K562 (cell line): ENCODE measurements at regions not wholly inside any gene's neighbourhood (a gene's known extent, or its start where the extent isn't known, plus 50 kb on each side); places are given as distances from the start of the nearest gene placed in this dataset.

Source experiments
- ATAC-seq: fragments of 200-7000 bp; cut with Tn5 transposase; 3 replicates; pipeline ENCODE4 v1.9.1; 2020; ENCODE audit warnings: moderate library complexity
- BruUV-seq: library from RNA; stranded (reverse); fragments of 400-500 nt; replicated peaks from 2 replicates; lab custom pipeline; 2021; lab: Mats Ljungman, UMichigan
- CTCF ChIA-PET: fragments of 300-600 bp; formaldehyde crosslinking; extraction: SDS; loops from one replicate; lab custom pipeline; 2021; ENCODE audit warnings: low intra/inter-chr PET ratio; lab: Yijun Ruan, JAX
- POLR2A ChIA-PET: fragments of 300-600, 350-650 bp; sonication (Branson Sonifier 250); formaldehyde crosslinking; extraction: SDS; loops from one replicate; lab custom pipeline; 2021; ENCODE audit warnings: antibody characterized with exemption, inconsistent platforms; lab: Yijun Ruan, JAX
- DNase-seq, 4 experiments: peaks; one replicate each; pipeline versions ENCODE4 v3.0.0 to v3.0.0-alpha.2; 2011 to 2018; ENCODE audit warnings: low spot score in 3 of 4, mixed read lengths in 3 of 4; ENCODE audit errors: extremely low read depth in 1 of 4
- FAIRE-seq: peaks from 2 replicates; lab custom pipeline; 2011; peaks lifted over from hg19 to GRCh38; lab: Jason Lieb, UNC
- H2AFZ ChIP-seq: 2 replicates; pipeline ENCODE4 v1.6.0; 2011; ENCODE audit warnings: low read depth, low read length, control low read depth, inconsistent platforms
- H3K27ac ChIP-seq: fragments of 200-600 bp; 3 replicates; pipeline ENCODE4 v1.8.0; 2011; ENCODE audit warnings: low read depth, mild to moderate bottlenecking, control low read depth, inconsistent platforms, low read length, moderate library complexity, mixed read lengths; ENCODE audit errors: extremely low read depth
- H3K27me3 ChIP-seq, 2 experiments: fragments of 300-600 bp in 1 of 2; 2 replicates in 1 of 2; 3 replicates in 1 of 2; pipeline versions ENCODE4 v1.6.0 to v1.8.0; 2011; ENCODE audit warnings: inconsistent platforms in 2 of 2, low read length in 2 of 2, mild to moderate bottlenecking in 1 of 2, mixed read lengths in 1 of 2, moderate library complexity in 1 of 2; ENCODE audit not compliant: control insufficient read depth in 2 of 2, insufficient read depth in 2 of 2
- H3K36me3 ChIP-seq: fragments of 300-600 bp; 3 replicates; pipeline ENCODE4 v1.8.0; 2011; ENCODE audit warnings: mild to moderate bottlenecking, low read length, inconsistent platforms; ENCODE audit not compliant: control insufficient read depth, insufficient read depth
- H3K4me1 ChIP-seq, 2 experiments: fragments of 200-600 bp in 1 of 2; replicated peaks in 1 of 2; 2 replicates in 1 of 2; 3 replicates in 1 of 2; pipeline versions ENCODE4 v1.5.1 to v1.8.0; 2011; ENCODE audit warnings: inconsistent platforms in 2 of 2, low read length in 2 of 2, mild to moderate bottlenecking in 1 of 2, mixed read lengths in 1 of 2, moderate library complexity in 1 of 2; ENCODE audit not compliant: control insufficient read depth in 2 of 2, insufficient read depth in 2 of 2
- H3K4me2 ChIP-seq: 2 replicates; pipeline ENCODE4 v1.6.1; 2011; ENCODE audit warnings: low read length, control low read depth, inconsistent platforms, mixed read lengths; ENCODE audit not compliant: insufficient read depth
- H3K4me3 ChIP-seq: fragments of 200-600 bp; sonication (generic), shearing (Covaris generic); 2 replicates; pipeline ENCODE4 v1.5.1; 2016; ENCODE audit warnings: control low read depth, inconsistent platforms
- H3K79me2 ChIP-seq: fragments of 200-600 bp; 3 replicates; pipeline ENCODE4 v1.8.0; 2011; ENCODE audit warnings: low read length, inconsistent platforms; ENCODE audit not compliant: control insufficient read depth, insufficient read depth
- H3K9ac ChIP-seq, 2 experiments: 2 replicates each; pipeline versions ENCODE4 v1.6.0 to v1.6.1; 2011; ENCODE audit warnings: low read depth in 2 of 2, low read length in 2 of 2, control low read depth in 1 of 2, inconsistent platforms in 1 of 2, mild to moderate bottlenecking in 1 of 2, mixed read lengths in 1 of 2; ENCODE audit not compliant: insufficient read depth in 1 of 2
- H3K9me1 ChIP-seq: one replicate; pipeline ENCODE4 v1.6.0; 2011; ENCODE audit warnings: inconsistent platforms, mild to moderate bottlenecking, low read length, moderate library complexity; ENCODE audit not compliant: control insufficient read depth, insufficient read depth
- H3K9me3 ChIP-seq: replicated peaks from 2 replicates; pipeline ENCODE4 v1.5.1; 2011; ENCODE audit warnings: low read depth, low read length, inconsistent platforms; ENCODE audit not compliant: control insufficient read depth, insufficient read depth
- H4K20me1 ChIP-seq: replicated peaks from 2 replicates; pipeline ENCODE4 v1.6.1; 2011; ENCODE audit warnings: low read length, inconsistent platforms, mixed read lengths; ENCODE audit not compliant: control insufficient read depth, insufficient read depth
- FOXA3 ChIP-seq, 2 experiments: fragments of 450-650 bp in 1 of 2; sonication (generic) in 1 of 2; formaldehyde crosslinking; IDR thresholded peaks in 1 of 2; conservative IDR thresholded peaks in 1 of 2; 2 replicates each; pipeline versions ENCODE4 v1.4.0 to v1.8.0; 2020 to 2022; ENCODE audit warnings: mild to moderate bottlenecking in 2 of 2, missing genetic modification reagents in 1 of 2
- HMBOX1 ChIP-seq: sonication (generic); IDR thresholded peaks from 2 replicates; pipeline ENCODE4 v1.6.1; 2016
- HNRNPH1 ChIP-seq: fragments of 200-400 bp; formaldehyde crosslinking; optimal IDR thresholded peaks from 2 replicates; pipeline ENCODE3; 2017; ENCODE audit warnings: low read depth, mild to moderate bottlenecking, low read length, moderate library complexity
- ID3 ChIP-seq, 2 experiments: fragments of 250-450 bp in 1 of 2; fragments of 450-650 bp in 1 of 2; sonication (Bioruptor Pico) in 1 of 2; IDR thresholded peaks; 2 replicates each; pipeline versions ENCODE4 v1.6.1 to v1.8.0; 2016 to 2021; ENCODE audit warnings: mild to moderate bottlenecking in 2 of 2, moderate library complexity in 2 of 2, missing compliant biosample characterization in 1 of 2, missing genetic modification characterization in 1 of 2
- PHTF2 ChIP-seq: fragments of 250-450 bp; sonication (Bioruptor Pico); IDR thresholded peaks from 2 replicates; pipeline ENCODE4 v1.5.0; 2021; ENCODE audit warnings: mild to moderate bottlenecking
- SMARCE1 ChIP-seq: fragments of 450-650 bp; IDR thresholded peaks from 2 replicates; pipeline ENCODE4 v1.7.1; 2016; ENCODE audit warnings: mild to moderate bottlenecking
- THAP12 ChIP-seq: fragments of 250-450 bp; sonication (Bioruptor Pico); IDR thresholded peaks from 2 replicates; pipeline ENCODE4 v1.9.0; 2021; ENCODE audit warnings: mild to moderate bottlenecking, inconsistent platforms
- TOE1 ChIP-seq, 2 experiments: fragments of 450-650 bp in 1 of 2; sonication (generic) in 1 of 2; formaldehyde crosslinking in 1 of 2; IDR thresholded peaks; 2 replicates each; pipeline versions ENCODE4 v1.7.1 to v1.8.0; 2016 to 2022; ENCODE audit warnings: borderline replicate concordance in 2 of 2, mild to moderate bottlenecking in 2 of 2, antibody characterized with exemption in 1 of 2, inconsistent platforms in 1 of 2, low read depth in 1 of 2, missing genetic modification reagents in 1 of 2, moderate library complexity in 1 of 2
- ZBTB2 ChIP-seq: fragments of 450-650 bp; IDR thresholded peaks from 2 replicates; pipeline ENCODE4 v1.6.1; 2016; ENCODE audit warnings: antibody characterized with exemption
- ZNF3 ChIP-seq: fragments of 250-450 bp; sonication (Bioruptor Pico); IDR thresholded peaks from 2 replicates; pipeline ENCODE4 v1.5.0; 2021; ENCODE audit warnings: mild to moderate bottlenecking, moderate library complexity
- ZNF592 ChIP-seq: fragments of 450-650 bp; IDR thresholded peaks from 2 replicates; pipeline ENCODE4 v1.6.1; 2017; ENCODE audit warnings: antibody characterized with exemption, mild to moderate bottlenecking
- WGBS: fragments of 100-300 bp; shearing (Covaris generic); methylation state at CpG from one replicate; pipeline ENCODE4 v1.1.6; 2016; ENCODE audit warnings: low coverage, mixed read lengths; ENCODE audit not compliant: insufficient coverage; ENCODE audit errors: missing lambda C conversion rate; 5-methylcytosine and 5-hydroxymethylcytosine counted together
- in situ Hi-C: fragments of 300-500 bp; cut with MboI; formaldehyde crosslinking; loops from 4 replicates; pipeline ENCODE4 v1.15.0; 2018; ENCODE audit warnings: inconsistent platforms, mixed read lengths
- intact Hi-C: fragments of 100-400 bp; cut with micrococcal nuclease; formaldehyde crosslinking; loops from 2 replicates; pipeline ENCODE4 v1.14.2; 2022

- H3K4me3 ChIP-seq: no peak overlapping the region
- H3K36me3 ChIP-seq: no peaks in the 10 kb centered on the region
- H3K79me2 ChIP-seq: no peaks in the 10 kb centered on the region
- no peak overlapping the region for H3K27ac ChIP-seq
- in situ Hi-C loops (no loop called here), intact Hi-C loops (no loop called here)
- no peaks in the 10 kb centered on the region for H3K9me3 ChIP-seq
- no peak for DNase-seq
- H3K4me2 ChIP-seq: no peak overlapping the region
- H3K9ac ChIP-seq: no peak overlapping the region
- H3K4me1 ChIP-seq: no peaks in the 10 kb centered on the region
- no TSS peak for BruUV-seq
- H3K9me1 ChIP-seq: no peaks in the 10 kb centered on the region
- no peaks in the 10 kb centered on the region for H4K20me1 ChIP-seq
- H2AFZ ChIP-seq: no peak overlapping the region
- no peak for FAIRE-seq
- 0% methylated on average over 2 of the region's 2 CpGs for WGBS
- CTCF ChIA-PET: no interaction called here
- no peak for ATAC-seq
- no peaks in the 10 kb centered on the region for H3K27me3 ChIP-seq
- POLR2A ChIA-PET: no interaction called here
- TF ChIP-seq TOE1 (IDR thresholded peaks at IDR 0.05; ENCODE audit: borderline replicate concordance) (no peak), TOE1 (CRISPR knock-in tag; IDR thresholded peaks at IDR 0.05; ENCODE audit: borderline replicate concordance, low read depth) (no peak), ZNF3 (CRISPR knock-in tag) (no peak), ZNF592 (no peak), ZBTB2 (no peak), SMARCE1 (no peak), PHTF2 (CRISPR knock-in tag) (no peak), HNRNPH1 (no peak), THAP12 (CRISPR knock-in tag) (no peak), HMBOX1 (no peak), ID3 (CRISPR knock-in tag; IDR thresholded peaks at IDR 0.05) (no peak), ID3 (tag; IDR thresholded peaks at IDR 0.05) (no peak), FOXA3 (CRISPR knock-in tag; conservative IDR thresholded peaks at IDR 0.05 in 1 of 2, IDR thresholded peaks at IDR 0.05 in 1 of 2) (no peak)
Measured at GRCh38 chr1:221347706-221348105, 394.2 kb downstream of the DUSP10 start.
